ENCODE measurements at regions not wholly inside any gene's neighbourhood (a gene's known extent, or its start where the extent isn't known, plus 50 kb on each side); places are given as distances from the start of the nearest gene placed in this dataset.
"Not testable (repeated sequence)": the region's sequence is repeated elsewhere in the genome, so short reads cannot be mapped to it uniquely, and the experiment has no call there.

DNA sequence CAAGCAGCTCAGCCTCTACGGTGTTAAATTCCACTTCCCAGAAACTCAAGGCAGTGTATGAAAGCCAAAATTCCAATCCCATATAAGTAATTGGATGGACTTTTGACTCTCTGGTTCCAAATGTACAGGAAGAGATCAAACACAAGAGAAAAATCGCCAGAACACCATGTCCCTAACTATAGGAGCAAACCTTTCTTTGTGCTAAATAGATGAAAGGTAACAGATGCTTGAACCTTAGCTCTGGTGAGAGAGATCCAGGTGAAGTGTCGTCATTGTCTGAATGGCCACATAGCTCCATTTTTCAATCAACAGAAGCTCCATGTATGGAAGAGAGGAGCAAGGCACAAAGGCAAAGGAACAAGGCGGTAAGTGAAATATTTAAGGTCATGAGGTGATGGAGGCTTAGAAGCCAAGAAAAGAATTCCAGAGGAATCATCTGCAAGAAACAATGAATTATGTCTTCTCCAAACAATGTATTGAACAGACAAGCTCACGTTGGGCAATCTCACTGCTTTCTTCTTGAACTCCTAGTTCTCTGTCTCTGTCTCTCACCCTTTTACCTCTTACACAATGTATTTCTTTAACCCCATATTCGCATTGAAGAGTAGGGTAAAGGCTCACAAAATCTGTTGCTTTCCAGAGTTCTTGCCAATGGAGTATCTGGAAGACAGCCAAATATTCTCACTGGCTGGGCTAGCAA is 585.1 kb downstream of the GATA3 start:
- DNase-seq, result no peak

- no peak for DNase-seq
These were observed 585.8 kb downstream of the GATA3 start for GRCh38 chr10:8640301-8640700.

- no peak for DNase-seq
These were observed 586.4 kb downstream of the GATA3 start for GRCh38 chr10:8640878-8641277.

GRCh38 chr10:8656261-8656660 is 601.8 kb downstream of the GATA3 start:
- no peak for DNase-seq

DNA sequence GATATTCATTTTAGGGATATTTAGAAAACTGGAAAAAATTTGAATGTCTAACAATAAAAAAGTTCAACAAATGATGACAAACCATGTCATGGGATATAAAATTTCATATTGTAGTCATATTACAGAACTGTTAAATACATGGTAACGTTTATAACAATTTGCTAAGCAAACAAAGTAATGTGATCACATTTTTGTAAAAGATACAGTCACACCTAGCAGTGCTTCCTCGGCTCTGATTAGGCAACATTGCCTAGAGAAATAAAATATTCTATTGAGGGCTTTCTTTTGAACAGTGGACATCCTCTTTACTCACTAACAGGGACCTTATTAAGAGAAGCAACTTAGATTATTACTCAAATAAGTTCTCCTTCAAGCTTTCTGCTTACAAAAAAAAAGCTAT is 605.5 kb downstream of the GATA3 start:
- DNase-seq, result no peak

GRCh38 chr10:8661886-8662285 is 607.4 kb downstream of the GATA3 start:
- no peak for DNase-seq

DNA sequence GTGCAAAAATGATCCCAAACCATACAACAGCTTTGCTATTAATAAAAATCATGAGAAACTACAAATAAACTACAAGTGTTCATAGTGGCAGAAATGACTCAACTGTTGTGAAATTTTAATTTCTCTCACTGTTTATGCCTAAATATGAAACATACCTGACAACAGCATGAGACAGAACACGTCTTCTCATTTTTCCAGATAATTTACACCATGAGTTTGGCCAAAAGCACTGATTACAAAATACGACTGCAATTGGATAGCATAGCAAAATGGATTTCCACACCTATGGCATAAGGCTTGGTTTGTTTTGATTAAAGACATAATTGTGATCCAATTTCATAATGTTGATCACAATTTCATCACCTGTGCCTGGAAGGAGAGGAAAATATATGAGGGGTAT is 608.6 kb downstream of the GATA3 start:
- no peak for DNase-seq

GRCh38 chr10:8665322-8665721 is 610.8 kb downstream of the GATA3 start:
- no peak for DNase-seq

DNA sequence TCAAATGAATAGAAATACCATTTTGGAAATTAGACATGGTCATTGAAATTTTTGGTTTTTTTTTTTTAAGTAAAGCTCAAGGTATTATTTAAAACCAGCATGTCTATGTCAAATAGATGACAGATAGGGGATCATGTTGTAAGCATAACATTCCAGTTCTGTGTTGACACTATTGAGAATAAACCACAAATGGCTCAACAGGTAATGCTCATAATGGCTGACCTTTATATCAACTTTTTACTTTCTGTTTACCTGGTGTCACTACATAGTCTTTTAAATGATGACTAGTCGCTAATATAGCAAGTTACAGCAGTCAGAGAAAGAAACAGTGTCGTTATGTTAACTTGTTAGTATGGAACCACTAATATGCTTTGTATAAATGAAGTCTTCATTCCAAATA is 616.0 kb downstream of the GATA3 start:
- no peak for DNase-seq

- DNase-seq, result no peak
These were observed 619.7 kb downstream of the GATA3 start for GRCh38 chr10:8674230-8674629.

GRCh38 chr10:8677642-8678041 is 623.2 kb downstream of the GATA3 start:
- DNase-seq, result no peak

- not testable (repeated sequence) for DNase-seq
These were observed 630.4 kb downstream of the GATA3 start for GRCh38 chr10:8684916-8685315.

GRCh38 chr10:8688881-8689280 is 634.4 kb downstream of the GATA3 start:
- DNase-seq, result no peak

- DNase-seq, result no peak
These were observed 637.1 kb downstream of the GATA3 start for GRCh38 chr10:8691498-8692017.

GRCh38 chr10:8693635-8694034 is 639.1 kb downstream of the GATA3 start:
- not testable (repeated sequence) for DNase-seq

GRCh38 chr10:8696746-8697145 is 642.3 kb downstream of the GATA3 start:
- DNase-seq, result no peak

DNA sequence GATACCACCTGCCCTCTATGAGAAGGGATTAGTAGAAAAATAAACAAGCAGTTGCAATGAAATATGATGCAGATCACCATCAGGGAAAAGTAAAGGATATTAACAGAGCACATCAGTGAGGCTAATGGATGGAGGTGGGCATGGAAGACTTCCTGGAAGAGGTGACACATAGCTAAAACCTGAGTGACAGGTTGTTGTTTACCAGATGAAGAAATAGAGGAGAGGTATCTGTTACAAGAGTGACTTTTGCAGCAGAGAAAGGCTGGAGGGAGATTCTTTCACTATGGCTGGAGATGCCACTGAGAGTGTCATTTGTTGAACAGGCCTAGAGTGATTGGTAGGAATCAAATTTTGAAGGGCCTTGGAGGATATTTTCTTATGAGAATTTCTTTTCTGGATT is 646.2 kb downstream of the GATA3 start:
- no peak for DNase-seq

DNA sequence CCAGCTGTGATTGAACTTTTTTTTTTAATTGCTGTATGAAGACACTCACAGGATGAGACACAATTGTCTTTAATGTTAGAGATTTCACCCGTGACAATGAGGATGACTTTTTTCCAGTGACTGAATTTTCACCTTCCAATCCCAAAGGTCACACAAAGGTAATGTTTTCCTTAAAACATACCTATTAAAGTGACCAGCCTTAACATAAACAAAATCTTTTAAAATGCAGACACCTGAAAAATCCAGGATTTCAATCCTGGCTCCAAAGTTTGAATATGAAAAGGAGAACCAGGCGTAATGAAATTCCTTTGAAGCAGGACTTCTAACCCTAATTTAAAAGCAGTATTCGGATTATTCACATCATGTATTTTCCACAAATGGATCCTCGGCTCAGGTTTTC is 647.7 kb downstream of the GATA3 start:
- no peak for DNase-seq

GRCh38 chr10:8705415-8705814 is 650.9 kb downstream of the GATA3 start:
- DNase-seq, result no peak

DNA sequence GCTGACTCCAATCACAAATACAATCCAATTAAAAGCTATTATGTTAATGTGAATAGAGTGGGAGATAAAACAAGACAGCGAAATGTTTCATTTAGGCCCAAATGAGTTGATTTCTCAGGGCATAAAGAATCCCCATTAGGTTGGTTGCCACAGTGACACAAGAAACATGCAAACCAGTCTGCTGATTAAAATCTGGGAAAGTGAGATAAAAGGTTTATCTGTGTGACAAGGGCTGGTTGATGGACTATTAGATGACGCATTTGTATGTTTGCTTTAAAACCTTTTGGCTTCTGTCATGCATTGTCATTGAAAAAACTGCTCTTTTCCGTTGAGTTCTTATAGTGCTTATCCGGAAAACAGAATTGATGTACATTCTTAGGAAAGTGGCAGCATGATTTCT is 658.2 kb downstream of the GATA3 start:
- no peak for DNase-seq

GRCh38 chr10:8719971-8720370 is 665.5 kb downstream of the GATA3 start:
- no peak for DNase-seq

- no peak for DNase-seq
These were observed 667.2 kb downstream of the GATA3 start for GRCh38 chr10:8721650-8722049.

GRCh38 chr10:8722835-8723234 is 668.3 kb downstream of the GATA3 start:
- no peak for DNase-seq

DNA sequence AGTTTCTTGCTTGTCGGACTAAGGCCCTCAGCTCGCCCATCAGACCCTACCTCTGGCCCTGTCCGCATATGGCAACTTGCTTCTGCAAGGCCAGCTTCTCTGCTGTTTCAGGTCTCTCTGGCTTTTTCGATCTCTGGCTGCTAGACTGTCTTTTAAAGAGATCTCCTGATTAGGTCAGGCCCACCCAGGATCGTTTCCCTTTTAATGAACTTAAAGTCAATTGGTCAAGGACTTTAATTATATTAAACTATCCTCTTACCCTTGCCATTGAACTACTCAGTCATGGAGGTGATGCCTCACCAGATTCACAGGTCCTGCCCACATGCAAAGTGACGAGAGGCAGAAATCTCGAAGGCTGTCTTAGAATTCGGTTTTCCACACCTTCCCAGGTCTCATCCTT is 670.9 kb downstream of the GATA3 start:
- no peak for DNase-seq

DNA sequence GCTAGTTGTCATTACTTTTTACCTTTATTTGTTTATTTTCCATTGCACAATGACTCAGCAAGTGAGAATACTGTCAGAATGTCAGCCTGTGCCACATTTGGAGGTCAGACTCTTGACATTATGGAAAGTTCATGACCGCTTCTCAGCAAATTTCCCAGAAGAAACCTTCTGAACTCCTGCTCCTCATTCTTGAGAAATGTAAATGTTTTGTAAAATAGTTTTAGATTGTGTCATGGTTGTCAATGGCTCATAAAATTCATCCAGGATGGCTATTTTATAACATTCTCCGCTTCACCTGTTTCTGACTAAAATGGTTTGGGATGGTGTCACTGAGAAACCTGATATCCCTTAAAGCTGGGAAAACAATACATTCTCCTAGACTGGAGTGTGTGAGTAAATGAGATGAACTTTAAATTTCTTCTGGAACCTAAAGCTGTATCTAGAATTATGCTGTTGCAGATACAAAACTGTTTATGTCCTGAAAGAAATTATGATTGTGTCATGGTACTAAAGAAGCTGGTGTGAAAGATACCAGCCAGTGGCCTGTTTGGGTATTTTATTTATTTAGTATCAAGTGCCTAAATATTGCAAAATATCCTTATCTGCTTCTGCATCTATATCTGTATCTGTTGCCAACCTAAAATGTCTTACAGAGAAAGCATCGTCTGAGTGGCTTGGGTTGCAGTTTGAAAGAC is 671.7 kb downstream of the GATA3 start:
- DNase-seq, result no peak
